Astrocyte (in vitro differentiated cells and primary cell): ENCODE measurements at regions not wholly inside any gene's neighbourhood (a gene's known extent, or its start where the extent isn't known, plus 50 kb on each side); places are given as distances from the start of the nearest gene placed in this dataset.

Experiments
- DNase-seq: peaks from one replicate; pipeline ENCODE4 v3.0.0-alpha.2; 2010; ENCODE audit warnings: low read depth
- FAIRE-seq: peaks from 2 replicates; lab custom pipeline; 2011; peaks lifted over from hg19 to GRCh38; lab: Jason Lieb, UNC
- H2AFZ ChIP-seq: 2 replicates; pipeline ENCODE4 v1.6.0; 2012; ENCODE audit warnings: low read depth, low read length, inconsistent platforms
- H3K27ac ChIP-seq: 2 replicates; pipeline ENCODE4 v1.5.1; 2011; ENCODE audit warnings: low read depth, low read length, inconsistent platforms
- H3K27me3 ChIP-seq: 2 replicates; pipeline ENCODE4 v1.6.0; 2011; ENCODE audit warnings: low read length, inconsistent platforms; ENCODE audit not compliant: insufficient read depth
- H3K36me3 ChIP-seq: 2 replicates; pipeline ENCODE4 v1.5.1; 2011; ENCODE audit warnings: low read length, inconsistent platforms; ENCODE audit not compliant: insufficient read depth
- H3K4me1 ChIP-seq: 2 replicates; pipeline ENCODE4 v1.5.1; 2011; ENCODE audit warnings: low read length, inconsistent platforms; ENCODE audit not compliant: insufficient read depth
- H3K4me2 ChIP-seq: 2 replicates; pipeline ENCODE4 v1.6.0; 2012; ENCODE audit warnings: low read length, inconsistent platforms
- H3K4me3 ChIP-seq: 2 replicates; pipeline ENCODE4 v1.5.1; 2011; ENCODE audit warnings: low read depth, mild to moderate bottlenecking, low read length, inconsistent platforms; ENCODE audit not compliant: insufficient read depth
- H3K79me2 ChIP-seq: 2 replicates; pipeline ENCODE4 v1.6.0; 2012; ENCODE audit warnings: mild to moderate bottlenecking, low read length, inconsistent platforms; ENCODE audit not compliant: insufficient read depth
- H3K9ac ChIP-seq: 2 replicates; pipeline ENCODE4 v1.6.0; 2012; ENCODE audit warnings: mild to moderate bottlenecking, low read length, inconsistent platforms
- H3K9me3 ChIP-seq: 2 replicates; pipeline ENCODE4 v1.5.1; 2012; ENCODE audit warnings: low read depth, mild to moderate bottlenecking, low read length, inconsistent platforms; ENCODE audit not compliant: insufficient read depth
- H4K20me1 ChIP-seq: 2 replicates; pipeline ENCODE4 v1.6.0; 2012; ENCODE audit warnings: low read length, inconsistent platforms; ENCODE audit not compliant: insufficient read depth
- H3K27ac Mint-ChIP-seq: one replicate; pipeline ENCODE4 v1.8.0; 2021; ENCODE audit warnings: mild to moderate bottlenecking, mixed read lengths; ENCODE audit not compliant: unreplicated experiment
- H3K27me3 Mint-ChIP-seq: one replicate; pipeline ENCODE4 v1.8.0; 2021; ENCODE audit warnings: low read depth, mixed read lengths; ENCODE audit not compliant: unreplicated experiment
- H3K36me3 Mint-ChIP-seq: one replicate; pipeline ENCODE4 v1.8.0; 2021; ENCODE audit warnings: low read depth, mixed read lengths; ENCODE audit not compliant: unreplicated experiment
- H3K4me1 Mint-ChIP-seq: one replicate; pipeline ENCODE4 v1.8.0; 2021; ENCODE audit warnings: low read depth, mixed read lengths; ENCODE audit not compliant: unreplicated experiment
- H3K4me3 Mint-ChIP-seq: one replicate; pipeline ENCODE4 v1.8.0; 2021; ENCODE audit warnings: mild to moderate bottlenecking, moderate library complexity, mixed read lengths; ENCODE audit not compliant: unreplicated experiment
- H3K9me3 Mint-ChIP-seq: one replicate; pipeline ENCODE4 v1.8.0; 2021; ENCODE audit warnings: mild to moderate bottlenecking, mixed read lengths; ENCODE audit not compliant: unreplicated experiment
- EZH2 ChIP-seq: IDR thresholded peaks from 2 replicates; pipeline ENCODE4 v1.6.1; 2012; ENCODE audit warnings: mild to moderate bottlenecking, low read length, inconsistent platforms; ENCODE audit not compliant: insufficient read depth
- TF ChIP-seq, protein P1 (sequence below): IDR thresholded peaks from 2 replicates; pipeline ENCODE4 v1.5.1; 2011; ENCODE audit warnings: low read depth, mild to moderate bottlenecking, inconsistent platforms, low read length, moderate library complexity; ENCODE audit not compliant: insufficient read depth

DNA sequence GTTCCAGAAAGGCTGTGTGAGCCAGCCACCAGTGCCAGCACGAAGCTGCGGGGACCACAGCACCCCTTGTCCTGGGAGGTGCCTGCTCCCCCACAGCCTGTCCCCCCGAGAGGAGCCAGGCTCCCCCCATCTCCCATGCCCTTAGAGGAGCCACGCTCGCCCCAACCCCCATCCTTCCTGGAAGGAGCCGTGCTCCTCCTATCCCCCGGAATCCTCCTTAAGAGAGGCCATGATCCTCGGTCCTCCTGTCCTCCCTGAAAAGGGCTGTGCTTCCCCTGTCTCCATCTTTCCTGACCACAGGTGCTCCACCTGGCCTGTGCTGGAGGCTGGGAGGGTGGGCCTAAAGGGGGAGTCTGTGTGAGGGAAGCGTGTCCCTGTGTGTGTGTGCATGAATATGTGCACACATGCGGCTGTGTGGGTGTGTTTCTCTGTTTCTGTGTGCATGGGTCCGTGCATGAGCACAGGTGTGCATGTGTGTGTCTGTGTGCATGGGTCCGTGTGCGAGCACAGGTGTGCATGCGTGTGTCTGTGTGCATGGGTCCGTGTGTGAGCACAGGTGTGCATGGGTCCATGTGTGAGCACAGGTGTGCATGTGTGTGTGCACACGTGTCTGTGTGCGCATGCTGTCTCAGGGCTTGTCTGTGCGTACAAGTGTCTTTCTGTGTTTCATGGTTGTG is 80.3 kb downstream of the RTP5 start:
- Histone ChIP-seq H3K79me2 (no peaks in the 10 kb centered on the region), H3K4me1 (no peaks in the 10 kb centered on the region), H3K27ac (no peak overlapping the region), H3K36me3 (no peaks in the 10 kb centered on the region), H3K9ac (no peak overlapping the region), H4K20me1 (peaks cover 8% of the 10 kb centered on the region), H3K4me3 (no peak overlapping the region), H3K4me2 (no peak overlapping the region), H3K9me3 (peaks cover 4% of the 10 kb centered on the region), H2AFZ (no peak overlapping the region), H3K27me3 (peaks cover 24% of the 10 kb centered on the region)
- DNase-seq (no peak), FAIRE-seq (no peak)
- no peaks in the 10 kb centered on the region for H3K4me1 Mint-ChIP-seq
- peak overlapping the region; percentile 10 for H3K27ac Mint-ChIP-seq
- peaks cover 49% of the 10 kb centered on the region for H3K27me3 Mint-ChIP-seq
- TF ChIP-seq EZH2: no peak
- TF ChIP-seq, protein P1, sequence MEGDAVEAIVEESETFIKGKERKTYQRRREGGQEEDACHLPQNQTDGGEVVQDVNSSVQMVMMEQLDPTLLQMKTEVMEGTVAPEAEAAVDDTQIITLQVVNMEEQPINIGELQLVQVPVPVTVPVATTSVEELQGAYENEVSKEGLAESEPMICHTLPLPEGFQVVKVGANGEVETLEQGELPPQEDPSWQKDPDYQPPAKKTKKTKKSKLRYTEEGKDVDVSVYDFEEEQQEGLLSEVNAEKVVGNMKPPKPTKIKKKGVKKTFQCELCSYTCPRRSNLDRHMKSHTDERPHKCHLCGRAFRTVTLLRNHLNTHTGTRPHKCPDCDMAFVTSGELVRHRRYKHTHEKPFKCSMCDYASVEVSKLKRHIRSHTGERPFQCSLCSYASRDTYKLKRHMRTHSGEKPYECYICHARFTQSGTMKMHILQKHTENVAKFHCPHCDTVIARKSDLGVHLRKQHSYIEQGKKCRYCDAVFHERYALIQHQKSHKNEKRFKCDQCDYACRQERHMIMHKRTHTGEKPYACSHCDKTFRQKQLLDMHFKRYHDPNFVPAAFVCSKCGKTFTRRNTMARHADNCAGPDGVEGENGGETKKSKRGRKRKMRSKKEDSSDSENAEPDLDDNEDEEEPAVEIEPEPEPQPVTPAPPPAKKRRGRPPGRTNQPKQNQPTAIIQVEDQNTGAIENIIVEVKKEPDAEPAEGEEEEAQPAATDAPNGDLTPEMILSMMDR: no peak
- peaks cover 7% of the 10 kb centered on the region for H3K9me3 Mint-ChIP-seq
- peaks cover 1% of the 10 kb centered on the region for H3K36me3 Mint-ChIP-seq
- H3K4me3 Mint-ChIP-seq: no peak overlapping the region

DNA sequence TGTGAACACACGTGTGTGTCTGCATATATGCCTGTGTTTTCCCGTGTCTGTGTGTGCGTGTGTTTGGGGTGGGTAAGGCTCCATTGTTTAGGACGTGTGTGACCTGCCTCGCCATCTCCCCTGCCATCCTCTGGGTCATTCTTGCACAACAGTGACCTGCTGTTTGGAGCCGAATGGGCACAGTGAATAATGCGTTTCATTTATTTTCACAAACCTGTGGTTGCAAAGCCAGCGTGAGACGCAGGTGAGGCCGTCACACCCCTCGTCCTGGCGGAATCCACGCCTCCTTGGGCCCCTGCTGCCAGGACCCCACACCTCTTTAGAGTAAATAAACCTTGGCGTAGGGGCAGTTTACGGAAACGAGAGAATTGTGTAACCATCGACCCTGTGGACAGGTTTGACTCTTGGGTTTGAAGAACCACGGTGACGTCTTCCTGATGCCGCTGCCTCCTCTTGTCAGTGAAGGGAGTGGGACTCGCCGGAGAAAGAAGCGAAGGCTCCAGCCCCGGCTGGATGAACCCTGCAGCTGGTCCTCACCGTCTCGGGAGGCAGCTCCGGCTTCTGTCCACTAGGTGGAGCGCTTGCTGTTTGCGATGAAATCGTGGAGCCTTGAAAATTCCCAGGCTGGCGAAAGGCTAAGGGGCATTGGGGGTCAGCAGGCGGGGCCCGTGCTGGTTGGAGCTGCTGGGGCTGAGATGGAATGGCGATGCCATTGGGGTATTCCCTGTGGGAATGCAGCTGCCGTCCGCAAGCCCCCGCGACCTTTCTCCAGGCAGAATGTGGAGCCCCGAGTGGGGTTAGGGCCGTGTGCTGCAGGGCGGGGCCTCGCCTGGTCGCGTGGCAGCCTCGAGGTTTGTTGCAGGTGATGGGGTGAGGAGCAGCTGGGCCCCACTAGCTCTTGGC is 81.1 kb downstream of the RTP5 start:
- H3K4me3 Mint-ChIP-seq: no peak overlapping the region
- DNase-seq: peak; percentile 12
- H3K36me3 ChIP-seq: no peaks in the 10 kb centered on the region

More for the DNA sequence above, 81.1 kb downstream of the RTP5 start:
- Histone ChIP-seq H3K79me2 (no peaks in the 10 kb centered on the region), H3K9ac (no peak overlapping the region), H2AFZ (peak overlapping the region; percentile 28), H3K27me3 (peaks cover 26% of the 10 kb centered on the region), H3K4me1 (no peaks in the 10 kb centered on the region), H4K20me1 (peaks cover 8% of the 10 kb centered on the region), H3K27ac (no peak overlapping the region), H3K9me3 (peaks cover 3% of the 10 kb centered on the region), H3K4me2 (peak overlapping the region; percentile 46), H3K4me3 (no peak overlapping the region)
- peaks cover 54% of the 10 kb centered on the region for H3K27me3 Mint-ChIP-seq
- no peak for FAIRE-seq
- TF ChIP-seq, protein P1: peak; percentile 80
- no peak for TF ChIP-seq EZH2
- H3K27ac Mint-ChIP-seq: no peak overlapping the region
- peaks cover 6% of the 10 kb centered on the region for H3K9me3 Mint-ChIP-seq
- H3K36me3 Mint-ChIP-seq: peaks cover 2% of the 10 kb centered on the region
- H3K4me1 Mint-ChIP-seq: no peaks in the 10 kb centered on the region
